ENCODE measurements at regions not wholly inside any gene's neighbourhood (a gene's known extent, or its start where the extent isn't known, plus 50 kb on each side); places are given as distances from the start of the nearest gene placed in this dataset.
"Not testable (repeated sequence)": the region's sequence is repeated elsewhere in the genome, so short reads cannot be mapped to it uniquely, and the experiment has no call there.

- Histone ChIP-seq H3K4me1 (ENCODE audit: control insufficient read depth, low read depth, low read length) (no peaks in the 10 kb centered on the region), H3K27ac (ENCODE audit: low read length) (no peak overlapping the region), H3K9me3 (ENCODE audit: control insufficient read depth, low read depth, low read length) (no peaks in the 10 kb centered on the region), H3K27me3 (ENCODE audit: control insufficient read depth, insufficient read depth, low read length) (no peaks in the 10 kb centered on the region), H3K36me3 (ENCODE audit: control insufficient read depth, low read depth, low read length) (no peaks in the 10 kb centered on the region), H3K9ac (ENCODE audit: low read length) (no peak overlapping the region), H3K4me3 (ENCODE audit: low read length) (no peak overlapping the region)
These were observed 143.7 kb downstream of the NR2F2 start for GRCh38 chr15:96474231-96474664.

GRCh38 chr15:96477227-96477626 lies 146.7 kb downstream of the NR2F2 start:
- H3K9ac ChIP-seq (ENCODE audit: low read length) = no peak overlapping the region
- no peaks in the 10 kb centered on the region for H3K27me3 ChIP-seq (ENCODE audit: control insufficient read depth, insufficient read depth, low read length)
- H3K9me3 ChIP-seq (ENCODE audit: control insufficient read depth, low read depth, low read length) = no peaks in the 10 kb centered on the region
- no peaks in the 10 kb centered on the region for H3K4me1 ChIP-seq (ENCODE audit: control insufficient read depth, low read depth, low read length)
- H3K4me3 ChIP-seq (ENCODE audit: low read length) = no peak overlapping the region
- H3K36me3 ChIP-seq (ENCODE audit: control insufficient read depth, low read depth, low read length) = no peaks in the 10 kb centered on the region
- H3K27ac ChIP-seq (ENCODE audit: low read length) = no peak overlapping the region

GRCh38 chr15:96484412-96484811 lies 153.9 kb downstream of the NR2F2 start:
- H3K27ac ChIP-seq (ENCODE audit: low read length); H3K27me3 ChIP-seq (ENCODE audit: control insufficient read depth, insufficient read depth, low read length); H3K9ac ChIP-seq (ENCODE audit: low read length); H3K4me1 ChIP-seq (ENCODE audit: control insufficient read depth, low read depth, low read length); H3K4me3 ChIP-seq (ENCODE audit: low read length); H3K9me3 ChIP-seq (ENCODE audit: control insufficient read depth, low read depth, low read length); H3K36me3 ChIP-seq (ENCODE audit: control insufficient read depth, low read depth, low read length): not testable (repeated sequence)

GRCh38 chr15:96484830-96485229 lies 154.3 kb downstream of the NR2F2 start:
- Histone ChIP-seq H3K9me3 (ENCODE audit: control insufficient read depth, low read depth, low read length) (no peaks in the 10 kb centered on the region), H3K36me3 (ENCODE audit: control insufficient read depth, low read depth, low read length) (no peaks in the 10 kb centered on the region), H3K9ac (ENCODE audit: low read length) (no peak overlapping the region), H3K27me3 (ENCODE audit: control insufficient read depth, insufficient read depth, low read length) (peaks cover 5% of the 10 kb centered on the region), H3K27ac (ENCODE audit: low read length) (no peak overlapping the region), H3K4me3 (ENCODE audit: low read length) (no peak overlapping the region), H3K4me1 (ENCODE audit: control insufficient read depth, low read depth, low read length) (no peaks in the 10 kb centered on the region)

- Histone ChIP-seq H3K27ac (ENCODE audit: low read length) (no peak overlapping the region), H3K36me3 (ENCODE audit: control insufficient read depth, low read depth, low read length) (no peaks in the 10 kb centered on the region), H3K4me1 (ENCODE audit: control insufficient read depth, low read depth, low read length) (peaks cover under 1% of the 10 kb centered on the region), H3K27me3 (ENCODE audit: control insufficient read depth, insufficient read depth, low read length) (peaks cover 5% of the 10 kb centered on the region), H3K9ac (ENCODE audit: low read length) (no peak overlapping the region), H3K9me3 (ENCODE audit: control insufficient read depth, low read depth, low read length) (no peaks in the 10 kb centered on the region), H3K4me3 (ENCODE audit: low read length) (no peak overlapping the region)
These were observed 156.7 kb downstream of the NR2F2 start for GRCh38 chr15:96487245-96487644.

- H3K9ac ChIP-seq (ENCODE audit: low read length); H3K9me3 ChIP-seq (ENCODE audit: control insufficient read depth, low read depth, low read length); H3K27ac ChIP-seq (ENCODE audit: low read length); H3K4me1 ChIP-seq (ENCODE audit: control insufficient read depth, low read depth, low read length); H3K36me3 ChIP-seq (ENCODE audit: control insufficient read depth, low read depth, low read length): not testable (repeated sequence)
- Histone ChIP-seq H3K27me3 (ENCODE audit: control insufficient read depth, insufficient read depth, low read length) (peaks cover 13% of the 10 kb centered on the region), H3K4me3 (ENCODE audit: low read length) (peak overlapping the region; percentile 44)
These were observed 160.7 kb downstream of the NR2F2 start for GRCh38 chr15:96491066-96491699.

GRCh38 chr15:96491700-96492644 lies 161.5 kb downstream of the NR2F2 start:
- H3K9me3 ChIP-seq (ENCODE audit: control insufficient read depth, low read depth, low read length); H3K9ac ChIP-seq (ENCODE audit: low read length); H3K27ac ChIP-seq (ENCODE audit: low read length); H3K4me1 ChIP-seq (ENCODE audit: control insufficient read depth, low read depth, low read length); H3K27me3 ChIP-seq (ENCODE audit: control insufficient read depth, insufficient read depth, low read length); H3K36me3 ChIP-seq (ENCODE audit: control insufficient read depth, low read depth, low read length): not testable (repeated sequence)
- peak overlapping the region; percentile 44 for H3K4me3 ChIP-seq (ENCODE audit: low read length)

GRCh38 chr15:96494505-96494904 lies 164.0 kb downstream of the NR2F2 start:
- peaks cover 8% of the 10 kb centered on the region for H3K27me3 ChIP-seq (ENCODE audit: control insufficient read depth, insufficient read depth, low read length)
- no peak overlapping the region for H3K27ac ChIP-seq (ENCODE audit: low read length)
- no peaks in the 10 kb centered on the region for H3K9me3 ChIP-seq (ENCODE audit: control insufficient read depth, low read depth, low read length)
- no peaks in the 10 kb centered on the region for H3K36me3 ChIP-seq (ENCODE audit: control insufficient read depth, low read depth, low read length)
- H3K9ac ChIP-seq (ENCODE audit: low read length) = no peak overlapping the region
- peaks cover 3% of the 10 kb centered on the region for H3K4me1 ChIP-seq (ENCODE audit: control insufficient read depth, low read depth, low read length)
- H3K4me3 ChIP-seq (ENCODE audit: low read length) = no peak overlapping the region

- Histone ChIP-seq H3K4me3 (ENCODE audit: low read length) (no peak overlapping the region), H3K27me3 (ENCODE audit: control insufficient read depth, insufficient read depth, low read length) (peaks cover 8% of the 10 kb centered on the region), H3K9ac (ENCODE audit: low read length) (no peak overlapping the region), H3K36me3 (ENCODE audit: control insufficient read depth, low read depth, low read length) (no peaks in the 10 kb centered on the region), H3K27ac (ENCODE audit: low read length) (no peak overlapping the region), H3K9me3 (ENCODE audit: control insufficient read depth, low read depth, low read length) (no peaks in the 10 kb centered on the region), H3K4me1 (ENCODE audit: control insufficient read depth, low read depth, low read length) (peaks cover 3% of the 10 kb centered on the region)
These were observed 164.9 kb downstream of the NR2F2 start for GRCh38 chr15:96495386-96495785.

GRCh38 chr15:96497951-96498350 lies 167.5 kb downstream of the NR2F2 start:
- peaks cover 1% of the 10 kb centered on the region for H3K27me3 ChIP-seq (ENCODE audit: control insufficient read depth, insufficient read depth, low read length)
- no peaks in the 10 kb centered on the region for H3K9me3 ChIP-seq (ENCODE audit: control insufficient read depth, low read depth, low read length)
- no peak overlapping the region for H3K27ac ChIP-seq (ENCODE audit: low read length)
- H3K4me1 ChIP-seq (ENCODE audit: control insufficient read depth, low read depth, low read length) = no peaks in the 10 kb centered on the region
- H3K36me3 ChIP-seq (ENCODE audit: control insufficient read depth, low read depth, low read length) = no peaks in the 10 kb centered on the region
- no peak overlapping the region for H3K9ac ChIP-seq (ENCODE audit: low read length)
- H3K4me3 ChIP-seq (ENCODE audit: low read length) = no peak overlapping the region

GRCh38 chr15:96500508-96500907 lies 170.0 kb downstream of the NR2F2 start:
- Histone ChIP-seq H3K9me3 (ENCODE audit: control insufficient read depth, low read depth, low read length) (no peaks in the 10 kb centered on the region), H3K36me3 (ENCODE audit: control insufficient read depth, low read depth, low read length) (no peaks in the 10 kb centered on the region), H3K4me3 (ENCODE audit: low read length) (no peak overlapping the region), H3K9ac (ENCODE audit: low read length) (no peak overlapping the region), H3K27me3 (ENCODE audit: control insufficient read depth, insufficient read depth, low read length) (no peaks in the 10 kb centered on the region), H3K27ac (ENCODE audit: low read length) (no peak overlapping the region), H3K4me1 (ENCODE audit: control insufficient read depth, low read depth, low read length) (no peaks in the 10 kb centered on the region)

GRCh38 chr15:96501362-96501761 lies 170.9 kb downstream of the NR2F2 start:
- Histone ChIP-seq H3K4me1 (ENCODE audit: control insufficient read depth, low read depth, low read length) (no peaks in the 10 kb centered on the region), H3K27me3 (ENCODE audit: control insufficient read depth, insufficient read depth, low read length) (no peaks in the 10 kb centered on the region), H3K36me3 (ENCODE audit: control insufficient read depth, low read depth, low read length) (no peaks in the 10 kb centered on the region)

More at GRCh38 chr15:96501362-96501761, 170.9 kb downstream of the NR2F2 start:
- Histone ChIP-seq H3K9me3 (ENCODE audit: control insufficient read depth, low read depth, low read length) (no peaks in the 10 kb centered on the region), H3K9ac (ENCODE audit: low read length) (no peak overlapping the region), H3K4me3 (ENCODE audit: low read length) (no peak overlapping the region), H3K27ac (ENCODE audit: low read length) (no peak overlapping the region)

Data from iPS-18a (cell line).